GM23248 (cell line): ENCODE measurements at regions not wholly inside any gene's neighbourhood (a gene's known extent, or its start where the extent isn't known, plus 50 kb on each side); places are given as distances from the start of the nearest gene placed in this dataset.

ENCODE experiments used
- DNase-seq: peaks from one replicate; pipeline ENCODE4 v3.0.0-alpha.2; 2015
- H2AFZ ChIP-seq: fragments of 200-600 bp; sonication (generic); 2 replicates; pipeline ENCODE4 v1.6.1; 2016; ENCODE audit warnings: antibody characterized with exemption
- H3F3A ChIP-seq: fragments of 200-600 bp; sonication (generic); 2 replicates; pipeline ENCODE4 v1.6.1; 2016; ENCODE audit warnings: mild to moderate bottlenecking, antibody characterized with exemption, mixed run types; ENCODE audit not compliant: insufficient read depth
- H3K27ac ChIP-seq: fragments of 200-600 bp; sonication (generic); 2 replicates; pipeline ENCODE4 v1.5.1; 2016; ENCODE audit warnings: mild to moderate bottlenecking
- H3K27me3 ChIP-seq: fragments of 200-600 bp; sonication (generic); replicated peaks from 2 replicates; pipeline ENCODE4 v1.6.1; 2016; ENCODE audit warnings: mild to moderate bottlenecking; ENCODE audit not compliant: insufficient read depth
- H3K36me3 ChIP-seq: fragments of 200-600 bp; sonication (generic); 2 replicates; pipeline ENCODE4 v1.6.1; 2016; ENCODE audit warnings: low read depth, mild to moderate bottlenecking
- H3K4me1 ChIP-seq: fragments of 200-600 bp; sonication (generic); 2 replicates; pipeline ENCODE4 v1.6.1; 2016; ENCODE audit warnings: mild to moderate bottlenecking; ENCODE audit not compliant: insufficient read depth
- H3K4me2 ChIP-seq: fragments of 200-600 bp; sonication (generic); one replicate; pipeline ENCODE4 v1.6.1; 2016; ENCODE audit warnings: mild to moderate bottlenecking; ENCODE audit not compliant: unreplicated experiment
- H3K4me3 ChIP-seq: fragments of 200-600 bp; sonication (generic); 2 replicates; pipeline ENCODE4 v1.5.1; 2016; ENCODE audit warnings: mild to moderate bottlenecking
- H3K79me2 ChIP-seq: fragments of 200-600 bp; sonication (generic); 2 replicates; pipeline ENCODE4 v1.6.1; 2016; ENCODE audit warnings: mild to moderate bottlenecking; ENCODE audit not compliant: insufficient read depth
- H3K9ac ChIP-seq: fragments of 200-600 bp; sonication (generic); 2 replicates; pipeline ENCODE4 v1.6.1; 2016; ENCODE audit warnings: mild to moderate bottlenecking
- H3K9me2 ChIP-seq: fragments of 200-600 bp; sonication (generic); 2 replicates; pipeline ENCODE4 v1.6.1; 2016; ENCODE audit warnings: mixed run types, mild to moderate bottlenecking, moderate library complexity; ENCODE audit not compliant: insufficient read depth
- H3K9me3 ChIP-seq: fragments of 200-600 bp; sonication (generic); one replicate; pipeline ENCODE4 v1.6.1; 2017; ENCODE audit warnings: low read depth
- H4K20me1 ChIP-seq: fragments of 200-600 bp; sonication (generic); 2 replicates; pipeline ENCODE4 v1.6.0; 2016; ENCODE audit not compliant: insufficient read depth
- EZH2 ChIP-seq: fragments of 200-600 bp; sonication (generic); IDR thresholded peaks from 2 replicates; pipeline ENCODE4 v1.6.1; 2018; ENCODE audit warnings: antibody characterized with exemption, mild to moderate bottlenecking; ENCODE audit not compliant: insufficient read depth, poor library complexity, severe bottlenecking
- EZH2phosphoT487 ChIP-seq: fragments of 200-600 bp; sonication (generic); IDR thresholded peaks from 2 replicates; pipeline ENCODE4 v1.6.1; 2018; ENCODE audit warnings: antibody characterized with exemption, moderate library complexity, mild to moderate bottlenecking, low read depth; ENCODE audit not compliant: insufficient read depth
- WGBS, 2 experiments: methylation state at CpG; one replicate each; pipeline ENCODE4 v1.1.6; 2015 to 2017; ENCODE audit warnings: low lambda C conversion rate in 2 of 2, low coverage in 1 of 2; ENCODE audit errors: missing lambda C conversion rate in 2 of 2; 5-methylcytosine and 5-hydroxymethylcytosine counted together
- in situ Hi-C: fragments of 300-500 bp; cut with MboI; formaldehyde crosslinking; loops from 2 replicates; pipeline ENCODE4 v1.15.0; 2020

- WGBS, 2 experiments: 0 to 1% methylated on average over 2 of the region's 2 CpGs
- no peaks in the 10 kb centered on the region for H4K20me1 ChIP-seq
- no peak for DNase-seq
These were observed 205.7 kb upstream of the PUM3 start for GRCh38 chr9:3049636-3050035.

GRCh38 chr9:3047912-3048311 lies 204.0 kb upstream of the PUM3 start:
- H3K9ac ChIP-seq: no peak overlapping the region
- no peak overlapping the region for H3K4me3 ChIP-seq
- no peak overlapping the region for H3K27ac ChIP-seq
- peaks cover 7% of the 10 kb centered on the region; the same call in 1 of the 2 replicates for H3K4me1 ChIP-seq
- DNase-seq: no peak
- H3K79me2 ChIP-seq: no peaks in the 10 kb centered on the region
- no peaks in the 10 kb centered on the region for H3K9me2 ChIP-seq
- H3K4me2 ChIP-seq: no peak overlapping the region
- H4K20me1 ChIP-seq: no peaks in the 10 kb centered on the region
- in situ Hi-C loops: loop anchor here (25.0 kb wide), 1 partner anchor 1314 kb away; no protein-coding TSS in a partner anchor
- H3F3A ChIP-seq: 0 out of 2 replicates have a peak, but pooled peaks cover 5% of the 10 kb centered on the region
- WGBS, 2 experiments: 48 to 61% methylated on average over 3 of the region's 3 CpGs
- H3K27me3 ChIP-seq: no peaks in the 10 kb centered on the region
- no peaks in the 10 kb centered on the region for H3K9me3 ChIP-seq
- no peaks in the 10 kb centered on the region for H3K36me3 ChIP-seq
- TF ChIP-seq EZH2phosphoT487 (no peak), EZH2 (no peak)
- no peak overlapping the region for H2AFZ ChIP-seq

More at GRCh38 chr9:3049636-3050035, 205.7 kb upstream of the PUM3 start:
- no peaks in the 10 kb centered on the region for H3K4me1 ChIP-seq
- H3K9me3 ChIP-seq: no peaks in the 10 kb centered on the region
- no peak overlapping the region for H3K27ac ChIP-seq
- no peaks in the 10 kb centered on the region for H3K9me2 ChIP-seq
- H3K27me3 ChIP-seq: no peaks in the 10 kb centered on the region
- in situ Hi-C loops: loop anchor here (25.0 kb wide), 1 partner anchor 1313 kb away; no protein-coding TSS in a partner anchor
- TF ChIP-seq EZH2phosphoT487 (no peak), EZH2 (no peak)
- H3K79me2 ChIP-seq: no peaks in the 10 kb centered on the region
- no peaks in the 10 kb centered on the region for H3K36me3 ChIP-seq
- H3F3A ChIP-seq: no peaks in the 10 kb centered on the region
- no peak overlapping the region for H3K9ac ChIP-seq
- no peak overlapping the region for H2AFZ ChIP-seq
- H3K4me3 ChIP-seq: no peak overlapping the region
- no peak overlapping the region for H3K4me2 ChIP-seq

- H3K27me3 ChIP-seq: no peaks in the 10 kb centered on the region
- H3K9me2 ChIP-seq: no peaks in the 10 kb centered on the region
- no peaks in the 10 kb centered on the region for H3K36me3 ChIP-seq
- 0 out of 2 replicates have a peak, but pooled peaks cover 5% of the 10 kb centered on the region for H3F3A ChIP-seq
- H3K4me1 ChIP-seq: peaks cover 10% of the 10 kb centered on the region; the same call in 1 of the 2 replicates
- no peak for TF ChIP-seq EZH2
- no peak for TF ChIP-seq EZH2phosphoT487
- no peak overlapping the region for H3K9ac ChIP-seq
- no peaks in the 10 kb centered on the region for H3K9me3 ChIP-seq
- no peaks in the 10 kb centered on the region for H3K79me2 ChIP-seq
- H2AFZ ChIP-seq: no peak overlapping the region
- WGBS, 2 experiments: 96 to 100% methylated on average over 1 of the region's 1 CpG
- no peak overlapping the region for H3K27ac ChIP-seq
- H4K20me1 ChIP-seq: no peaks in the 10 kb centered on the region
- DNase-seq: no peak
- in situ Hi-C loops: loop anchor here (25.0 kb wide), 1 partner anchor 1317 kb away; no protein-coding TSS in a partner anchor
- no peak overlapping the region for H3K4me2 ChIP-seq
- H3K4me3 ChIP-seq: no peak overlapping the region
These were observed 201.3 kb upstream of the PUM3 start for GRCh38 chr9:3045153-3045552.

- H3K4me3 ChIP-seq: no peak overlapping the region
- no peaks in the 10 kb centered on the region for H3K36me3 ChIP-seq
- peaks cover 10% of the 10 kb centered on the region; the same call in 1 of the 2 replicates for H3K4me1 ChIP-seq
- no peak overlapping the region for H3K4me2 ChIP-seq
- no peaks in the 10 kb centered on the region for H3K79me2 ChIP-seq
- H3K9me2 ChIP-seq: no peaks in the 10 kb centered on the region
- peak; percentile 20 for DNase-seq
- H3K9me3 ChIP-seq: no peaks in the 10 kb centered on the region
- WGBS, 2 experiments: 47 to 51% methylated on average over 4 of the region's 4 CpGs
- H3K27ac ChIP-seq: no peak overlapping the region
- TF ChIP-seq EZH2phosphoT487: no peak
- TF ChIP-seq EZH2: no peak
- H4K20me1 ChIP-seq: no peaks in the 10 kb centered on the region
- no peak overlapping the region for H3K9ac ChIP-seq
- H2AFZ ChIP-seq: no peak overlapping the region
- no peaks in the 10 kb centered on the region for H3K27me3 ChIP-seq
- H3F3A ChIP-seq: 0 out of 2 replicates have a peak, but pooled peaks cover 5% of the 10 kb centered on the region
- in situ Hi-C loops: loop anchor here (25.0 kb wide), 1 partner anchor 1319 kb away; no protein-coding TSS in a partner anchor
These were observed 199.5 kb upstream of the PUM3 start for GRCh38 chr9:3043369-3043768.
